HCT116 (cell line): ENCODE measurements at regions not wholly inside any gene's neighbourhood (a gene's known extent, or its start where the extent isn't known, plus 50 kb on each side); places are given as distances from the start of the nearest gene placed in this dataset.

Experiments used
- ATAC-seq: fragments of 200-7000 bp; cut with Tn5 transposase; 2 replicates; pipeline ENCODE4 v1.9.1; 2020; ENCODE audit warnings: mild to moderate bottlenecking, moderate library complexity
- BruUV-seq: library from RNA; stranded (reverse); fragments of 400-500 nt; replicated peaks from 2 replicates; lab custom pipeline; 2021; lab: Mats Ljungman, UMichigan
- CTCF ChIA-PET: fragments of 300-600 bp; sonication (Branson Sonifier 250); formaldehyde crosslinking; loops from one replicate; lab custom pipeline; 2021; ENCODE audit warnings: antibody characterized with exemption; lab: Charles Lee
- POLR2A ChIA-PET: fragments of 300-600, 350-600 bp; sonication (Branson Sonifier 250); formaldehyde crosslinking; loops from one replicate; lab custom pipeline; 2021; ENCODE audit warnings: antibody characterized with exemption; lab: Charles Lee
- RAD21 ChIA-PET, 2 experiments: fragments of 300-600 bp; sonication (Branson Sonifier 250); formaldehyde crosslinking; loops; one replicate each; lab custom pipeline; 2023; ENCODE audit warnings: low total read pairs in 2 of 2; ENCODE audit not compliant: uncharacterized antibody in 2 of 2, unreplicated experiment in 2 of 2, low non-redundant PET in 1 of 2; lab: Charles Lee
- DNase-seq: peaks from one replicate; pipeline ENCODE4 v3.0.0-alpha.2; 2010; ENCODE audit warnings: low read depth, low spot score
- H2AFZ ChIP-seq: fragments of 200-600 bp; shearing (Covaris generic), sonication (generic); 2 replicates; pipeline ENCODE4 v1.6.1; 2017; ENCODE audit warnings: low read depth, mixed run types, mixed read lengths, antibody characterized with exemption, low read length; ENCODE audit not compliant: poor library complexity, severe bottlenecking
- H3K27ac ChIP-seq: 2 replicates; pipeline ENCODE4 v1.5.1; 2012; ENCODE audit warnings: low read depth, low read length
- H3K27me3 ChIP-seq: fragments of 200-600 bp; sonication (generic); 2 replicates; pipeline ENCODE4 v1.6.1; 2016; ENCODE audit warnings: mixed run types, low read length, mixed read lengths; ENCODE audit not compliant: insufficient read depth
- H3K36me3 ChIP-seq, 2 experiments: fragments of 200-500 bp in 1 of 2; fragments of 200-600 bp in 1 of 2; sonication (Bioruptor generic) in 1 of 2; sonication (generic) in 1 of 2; 2 replicates each; pipeline versions ENCODE4 v1.5.1 to v1.6.1; 2014 to 2016; ENCODE audit warnings: low read length in 2 of 2, inconsistent platforms in 1 of 2, mixed read lengths in 1 of 2, mixed run types in 1 of 2; ENCODE audit not compliant: insufficient read depth in 2 of 2, control insufficient read depth in 1 of 2
- H3K4me1 ChIP-seq, 2 experiments: fragments of 200-600 bp in 1 of 2; sonication (generic) in 1 of 2; 2 replicates each; pipeline versions ENCODE4 v1.5.1 to v1.6.1; 2012 to 2017; ENCODE audit warnings: low read length in 2 of 2, inconsistent platforms in 1 of 2, mild to moderate bottlenecking in 1 of 2, mixed read lengths in 1 of 2, mixed run types in 1 of 2, moderate library complexity in 1 of 2; ENCODE audit not compliant: insufficient read depth in 2 of 2, control insufficient read depth in 1 of 2
- H3K4me2 ChIP-seq: fragments of 200-600 bp; sonication (generic); 2 replicates; pipeline ENCODE4 v1.6.1; 2017; ENCODE audit warnings: mixed run types, low read length, mixed read lengths
- H3K4me3 ChIP-seq, 2 experiments: fragments of 200-600 bp in 1 of 2; sonication (generic) in 1 of 2; replicated peaks in 1 of 2; 2 replicates each; pipeline ENCODE4 v1.5.1; 2011 to 2016; ENCODE audit warnings: low read length in 2 of 2, control low read depth in 1 of 2, low read depth in 1 of 2, mild to moderate bottlenecking in 1 of 2, mixed read lengths in 1 of 2, mixed run types in 1 of 2
- H3K79me2 ChIP-seq: fragments of 200-600 bp; sonication (generic); 2 replicates; pipeline ENCODE4 v1.6.1; 2017; ENCODE audit warnings: mild to moderate bottlenecking, mixed run types, low read length, moderate library complexity, mixed read lengths; ENCODE audit not compliant: insufficient read depth
- H3K9ac ChIP-seq: fragments of 200-600 bp; sonication (generic); 2 replicates; pipeline ENCODE4 v1.6.1; 2016; ENCODE audit warnings: low read length, mixed read lengths
- H3K9me2 ChIP-seq: fragments of 200-600 bp; sonication (generic), shearing (Covaris generic); 2 replicates; pipeline ENCODE4 v1.6.1; 2017; ENCODE audit warnings: mixed run types, mild to moderate bottlenecking, moderate library complexity; ENCODE audit not compliant: insufficient read depth
- H3K9me3 ChIP-seq, 2 experiments: fragments of 200-500 bp in 1 of 2; fragments of 200-600 bp in 1 of 2; sonication (Bioruptor generic) in 1 of 2; sonication (generic) in 1 of 2; 2 replicates each; pipeline ENCODE4 v1.6.1; 2014 to 2017; ENCODE audit warnings: low read length in 2 of 2, mixed read lengths in 2 of 2, inconsistent platforms in 1 of 2, low read depth in 1 of 2, mild to moderate bottlenecking in 1 of 2, mixed run types in 1 of 2, moderate library complexity in 1 of 2; ENCODE audit not compliant: control insufficient read depth in 1 of 2, insufficient read depth in 1 of 2
- H4K20me1 ChIP-seq: fragments of 200-600 bp; sonication (generic), shearing (Covaris generic); 2 replicates; pipeline ENCODE4 v1.6.1; 2017; ENCODE audit warnings: mixed run types, mild to moderate bottlenecking, moderate library complexity; ENCODE audit not compliant: insufficient read depth
- ATF3 ChIP-seq: IDR thresholded peaks from 2 replicates; pipeline ENCODE4 v1.6.1; 2012
- CEBPB ChIP-seq: IDR thresholded peaks from 2 replicates; pipeline ENCODE4 v1.6.1; 2012; ENCODE audit warnings: low read depth
- CTCF ChIP-seq, 3 experiments: fragments of 200-600 bp in 1 of 3; sonication (generic) in 1 of 3; IDR thresholded peaks in 2 of 3; conservative IDR thresholded peaks in 1 of 3; 2 replicates each; pipeline ENCODE4 v1.5.1; 2012 to 2017; ENCODE audit warnings: low read depth in 2 of 3, low read length in 2 of 3, antibody characterized with exemption in 1 of 3, borderline replicate concordance in 1 of 3, control low read depth in 1 of 3, mild to moderate bottlenecking in 1 of 3, mixed read lengths in 1 of 3, mixed run types in 1 of 3, moderate library complexity in 1 of 3; ENCODE audit not compliant: insufficient read depth in 1 of 3
- FOSL1 ChIP-seq: IDR thresholded peaks from 2 replicates; pipeline ENCODE4 v1.6.1; 2012; ENCODE audit warnings: low read depth
- RAD21 ChIP-seq: IDR thresholded peaks from 2 replicates; pipeline ENCODE4 v1.6.1; 2012; ENCODE audit warnings: low read depth, mild to moderate bottlenecking
- TCF7L2 ChIP-seq: IDR thresholded peaks from 2 replicates; pipeline ENCODE4 v1.7.0; 2011; ENCODE audit warnings: borderline replicate concordance, inconsistent platforms; ENCODE audit not compliant: insufficient read depth, insufficient read length; ENCODE audit errors: extremely low read depth
- ZFX ChIP-seq: fragments of 450-650 bp; IDR thresholded peaks from 2 replicates; pipeline ENCODE4 v1.6.1; 2017
- intact Hi-C: fragments of 100-400 bp; cut with micrococcal nuclease; formaldehyde crosslinking; loops from 2 replicates; pipeline ENCODE4 v1.10.0; 2022
- TF ChIP-seq, protein P1 (sequence below): IDR thresholded peaks from 2 replicates; pipeline ENCODE4 v1.6.1; 2012; ENCODE audit warnings: low read depth
- TF ChIP-seq, protein P2 (sequence below): IDR thresholded peaks from 2 replicates; pipeline ENCODE4 v1.6.1; 2012

DNA sequence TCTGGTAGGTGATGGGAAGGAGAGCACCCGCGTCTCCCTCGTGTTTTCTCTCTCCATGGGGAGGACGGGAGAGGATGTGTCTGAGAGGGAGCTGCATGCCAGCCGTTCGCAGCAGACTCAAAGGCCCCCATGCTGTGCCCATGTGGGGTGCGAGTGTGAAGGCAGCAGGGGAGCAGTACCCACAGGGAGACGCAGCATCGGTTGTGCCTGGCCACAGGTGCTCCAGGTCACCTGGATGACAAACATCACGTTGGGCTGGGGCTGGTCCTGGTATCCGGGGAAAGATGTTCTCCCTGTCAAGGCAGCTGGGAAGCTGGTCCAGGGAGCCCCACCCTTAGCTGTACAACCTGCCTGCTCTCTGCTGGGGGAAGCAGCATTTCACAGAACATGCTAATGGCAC is 119.5 kb upstream of the SALL3 start:
- H3K4me3 ChIP-seq = no peak overlapping the region
- H3K9ac ChIP-seq = no peak overlapping the region
- ChIA-PET RAD21 (no interaction called here), CTCF (no interaction called here), POLR2A (no interaction called here)
- H3K9me2 ChIP-seq = no peaks in the 10 kb centered on the region
- no peak for TF ChIP-seq TCF7L2
- no peak for TF ChIP-seq FOSL1
- TF ChIP-seq CTCF (IDR thresholded peaks at IDR 0.05 in 2 of 3, conservative IDR thresholded peaks at IDR 0.05 in 1 of 3; ENCODE audit: borderline replicate concordance in 1 of 3, insufficient read depth in 1 of 3, low read depth in 2 of 3, low read length in 2 of 3) = no peak
- TF ChIP-seq ZFX = no peak
- TF ChIP-seq, protein P1, sequence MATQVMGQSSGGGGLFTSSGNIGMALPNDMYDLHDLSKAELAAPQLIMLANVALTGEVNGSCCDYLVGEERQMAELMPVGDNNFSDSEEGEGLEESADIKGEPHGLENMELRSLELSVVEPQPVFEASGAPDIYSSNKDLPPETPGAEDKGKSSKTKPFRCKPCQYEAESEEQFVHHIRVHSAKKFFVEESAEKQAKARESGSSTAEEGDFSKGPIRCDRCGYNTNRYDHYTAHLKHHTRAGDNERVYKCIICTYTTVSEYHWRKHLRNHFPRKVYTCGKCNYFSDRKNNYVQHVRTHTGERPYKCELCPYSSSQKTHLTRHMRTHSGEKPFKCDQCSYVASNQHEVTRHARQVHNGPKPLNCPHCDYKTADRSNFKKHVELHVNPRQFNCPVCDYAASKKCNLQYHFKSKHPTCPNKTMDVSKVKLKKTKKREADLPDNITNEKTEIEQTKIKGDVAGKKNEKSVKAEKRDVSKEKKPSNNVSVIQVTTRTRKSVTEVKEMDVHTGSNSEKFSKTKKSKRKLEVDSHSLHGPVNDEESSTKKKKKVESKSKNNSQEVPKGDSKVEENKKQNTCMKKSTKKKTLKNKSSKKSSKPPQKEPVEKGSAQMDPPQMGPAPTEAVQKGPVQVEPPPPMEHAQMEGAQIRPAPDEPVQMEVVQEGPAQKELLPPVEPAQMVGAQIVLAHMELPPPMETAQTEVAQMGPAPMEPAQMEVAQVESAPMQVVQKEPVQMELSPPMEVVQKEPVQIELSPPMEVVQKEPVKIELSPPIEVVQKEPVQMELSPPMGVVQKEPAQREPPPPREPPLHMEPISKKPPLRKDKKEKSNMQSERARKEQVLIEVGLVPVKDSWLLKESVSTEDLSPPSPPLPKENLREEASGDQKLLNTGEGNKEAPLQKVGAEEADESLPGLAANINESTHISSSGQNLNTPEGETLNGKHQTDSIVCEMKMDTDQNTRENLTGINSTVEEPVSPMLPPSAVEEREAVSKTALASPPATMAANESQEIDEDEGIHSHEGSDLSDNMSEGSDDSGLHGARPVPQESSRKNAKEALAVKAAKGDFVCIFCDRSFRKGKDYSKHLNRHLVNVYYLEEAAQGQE = no peak
- TF ChIP-seq, protein P2, sequence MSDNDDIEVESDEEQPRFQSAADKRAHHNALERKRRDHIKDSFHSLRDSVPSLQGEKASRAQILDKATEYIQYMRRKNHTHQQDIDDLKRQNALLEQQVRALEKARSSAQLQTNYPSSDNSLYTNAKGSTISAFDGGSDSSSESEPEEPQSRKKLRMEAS = no peak
- TF ChIP-seq CEBPB = no peak
- TF ChIP-seq RAD21 = no peak
- no peak for TF ChIP-seq ATF3
- no peak overlapping the region for H3K4me2 ChIP-seq
- H2AFZ ChIP-seq = no peak overlapping the region
- no peaks in the 10 kb centered on the region for H3K36me3 ChIP-seq
- no TSS peak for BruUV-seq
- H3K79me2 ChIP-seq = no peaks in the 10 kb centered on the region
- H3K9me3 ChIP-seq = no peaks in the 10 kb centered on the region
- no peaks in the 10 kb centered on the region for H4K20me1 ChIP-seq
- ATAC-seq (no peak), DNase-seq (no peak)
- no peak overlapping the region for H3K27ac ChIP-seq
- no peaks in the 10 kb centered on the region for H3K4me1 ChIP-seq
- peaks cover 3% of the 10 kb centered on the region; the same call in 1 of the 2 replicates for H3K27me3 ChIP-seq
- intact Hi-C loops = no loop called here
